Stimulated activated naive CD4-positive, alpha-beta T cell (primary cell): ENCODE measurements at regions not wholly inside any gene's neighbourhood (a gene's known extent, or its start where the extent isn't known, plus 50 kb on each side); places are given as distances from the start of the nearest gene placed in this dataset.

Experiments
- DNase-seq, 6 experiments: peaks; one replicate each; lab custom pipeline; 2025; lab: John Stamatoyannopoulos, UW

- no peak for DNase-seq
Observed at GRCh38 chr5:2032432-2032831, 149.7 kb upstream of the IRX4 start.

- DNase-seq = no peak
Observed at GRCh38 chr5:2031581-2031980, 148.9 kb upstream of the IRX4 start.

- DNase-seq = no peak
Observed at GRCh38 chr5:2030131-2030530, 147.4 kb upstream of the IRX4 start.

GRCh38 chr5:2029206-2029605 is 146.5 kb upstream of the IRX4 start:
- no peak for DNase-seq

DNA sequence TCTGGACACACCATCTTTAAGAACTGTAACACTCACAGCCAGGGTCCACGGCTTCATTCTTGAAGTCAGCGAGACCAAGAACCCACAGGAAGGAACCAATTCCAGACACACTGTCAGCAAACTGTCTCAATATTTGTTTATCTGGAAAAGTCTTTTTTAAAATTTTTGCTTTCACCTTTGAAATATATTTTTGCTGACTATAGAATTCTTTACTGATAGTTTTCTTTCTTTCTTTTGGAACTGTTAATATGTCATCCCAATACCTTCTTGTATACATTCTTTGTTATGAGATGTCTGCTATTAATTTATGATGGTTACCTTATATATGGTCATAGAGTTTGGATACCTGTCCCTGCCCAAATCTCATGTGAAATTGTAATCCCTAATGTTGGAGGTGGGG is 145.1 kb upstream of the IRX4 start:
- DNase-seq = no peak

GRCh38 chr5:2024986-2025721 is 142.4 kb upstream of the IRX4 start:
- no peak for DNase-seq

GRCh38 chr5:2023196-2023595 is 140.5 kb upstream of the IRX4 start:
- no peak for DNase-seq

DNA sequence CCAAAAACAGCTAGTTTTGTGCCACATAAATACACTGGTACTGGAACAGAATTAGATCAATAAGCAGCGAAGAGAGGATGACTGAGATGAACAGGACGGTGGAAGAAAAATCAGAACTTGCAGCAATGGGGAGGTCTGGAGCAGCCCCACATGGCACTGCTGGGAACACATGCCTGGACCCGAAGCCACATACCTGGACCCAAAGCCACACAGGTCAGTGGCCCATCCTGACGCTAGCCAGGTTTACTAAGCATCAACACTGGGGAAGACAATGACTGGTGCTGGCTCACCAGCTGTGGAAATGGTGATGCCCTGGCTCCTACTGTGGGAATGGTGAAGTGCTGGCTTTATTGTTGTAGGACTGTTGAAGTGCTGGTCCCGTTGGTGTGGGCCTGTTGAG is 139.7 kb upstream of the IRX4 start:
- no peak for DNase-seq

- DNase-seq = no peak
Observed at GRCh38 chr5:2021484-2022176, 138.9 kb upstream of the IRX4 start.

DNA sequence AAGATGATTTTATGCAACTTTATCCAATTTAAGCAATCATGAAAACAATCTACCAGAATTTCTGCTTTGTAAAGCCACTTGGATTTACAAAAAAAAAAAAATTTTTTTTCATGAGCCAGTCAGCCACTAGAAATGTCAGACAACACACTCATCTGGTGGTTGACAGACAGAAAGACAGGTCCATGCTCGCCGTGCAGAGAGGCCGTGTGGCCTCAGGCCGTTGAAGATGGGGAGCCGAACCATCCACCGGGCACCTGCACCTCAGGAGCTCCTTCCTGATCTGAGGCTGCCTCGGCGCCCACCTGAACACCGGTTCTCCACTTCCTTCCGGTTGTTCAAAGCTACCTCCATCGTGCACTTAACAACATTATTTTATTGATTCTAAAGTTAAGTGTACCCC is 138.0 kb upstream of the IRX4 start:
- DNase-seq = no peak

DNA sequence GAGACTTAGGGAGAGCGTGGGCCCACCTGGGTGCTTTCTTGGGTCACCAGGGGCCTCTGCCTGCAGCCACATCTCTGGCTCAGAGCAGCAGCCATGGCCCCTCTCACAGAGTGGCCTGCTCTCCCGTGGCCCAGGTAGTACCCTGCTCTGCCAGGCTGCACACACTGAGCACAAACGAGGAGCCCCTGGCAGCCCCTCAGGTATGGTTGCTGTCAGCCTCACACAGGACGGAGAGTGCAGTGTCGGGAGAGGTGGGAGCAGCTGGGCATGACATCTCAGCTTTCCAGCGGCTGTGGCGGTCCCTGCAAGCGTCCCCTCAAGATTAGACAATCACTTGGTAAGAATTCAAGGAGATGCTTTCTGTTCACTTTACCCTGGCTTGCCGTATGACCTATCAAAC is 137.0 kb upstream of the IRX4 start:
- no peak for DNase-seq

GRCh38 chr5:2018390-2018724 is 135.6 kb upstream of the IRX4 start:
- no peak for DNase-seq

DNA sequence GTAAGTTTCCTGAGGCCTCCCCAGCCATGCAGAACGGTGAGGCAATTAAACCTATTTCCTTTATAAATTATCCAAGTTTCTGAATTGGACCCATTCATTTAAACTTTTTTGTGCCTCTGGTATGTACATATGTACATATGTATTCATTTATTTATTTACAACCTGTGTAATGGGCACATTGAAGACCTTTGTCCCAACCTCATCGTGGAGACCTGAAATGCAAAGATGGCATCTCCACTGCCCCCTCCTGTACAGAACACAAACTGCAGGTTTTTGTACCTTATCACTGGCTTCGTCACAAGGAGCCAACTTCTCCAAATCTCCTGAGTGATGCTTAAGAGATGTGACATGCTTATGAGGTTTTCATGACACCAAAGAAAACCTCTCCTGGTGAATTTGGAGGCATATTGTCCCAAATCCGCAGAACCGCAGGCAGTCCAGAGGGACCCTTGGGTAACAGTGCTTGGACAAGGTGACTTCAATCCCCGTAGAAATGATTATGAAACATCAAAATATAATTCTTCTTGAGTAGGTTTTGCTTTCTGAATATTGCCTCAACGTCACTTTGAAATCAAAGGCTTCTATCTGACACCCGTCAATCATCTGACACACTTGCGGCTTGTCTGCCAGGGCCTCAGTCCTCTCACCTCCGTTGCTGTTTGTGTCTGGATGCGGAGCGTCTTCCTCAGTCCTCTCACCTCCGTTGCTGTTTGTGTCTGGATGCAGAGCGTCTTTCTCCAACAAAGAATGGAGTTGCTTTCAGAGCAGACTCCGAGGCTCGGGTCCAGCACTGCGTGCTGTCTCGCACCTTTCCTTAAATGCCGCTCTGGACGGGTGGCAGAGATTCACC is 135.0 kb upstream of the IRX4 start:
- peak in 2 of 6 experiments; percentile 22 to 23 for DNase-seq

GRCh38 chr5:2015961-2016360 is 133.2 kb upstream of the IRX4 start:
- DNase-seq = no peak

GRCh38 chr5:2015124-2015848 is 132.6 kb upstream of the IRX4 start:
- DNase-seq = no peak

DNA sequence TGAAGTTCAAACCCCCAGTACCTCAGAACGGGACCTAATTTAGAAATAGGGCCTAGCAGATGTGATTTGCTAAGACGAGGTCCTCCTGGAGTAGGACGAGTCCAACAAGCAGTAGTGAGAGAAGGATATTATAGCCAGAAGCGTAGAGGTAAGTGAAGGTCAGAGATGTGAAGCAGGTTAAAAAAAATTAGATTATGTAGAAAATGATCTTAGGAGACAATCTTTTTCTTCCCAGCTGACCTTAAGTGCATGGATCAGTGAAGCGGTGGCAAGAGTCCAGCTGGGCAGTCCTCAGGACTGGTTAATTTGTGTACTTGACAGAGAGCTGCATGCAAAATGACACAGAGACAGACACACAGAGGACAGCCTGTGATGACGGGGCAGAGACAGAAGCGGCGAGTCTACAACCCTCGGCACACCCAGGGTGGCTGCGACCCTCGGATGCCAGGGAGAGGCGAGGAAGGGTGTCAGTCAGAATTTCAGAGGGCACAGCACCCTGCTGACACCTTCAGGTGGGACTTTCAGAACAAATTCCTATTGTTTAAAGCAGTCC is 131.4 kb upstream of the IRX4 start:
- DNase-seq = no peak

GRCh38 chr5:2013301-2014057 is 130.8 kb upstream of the IRX4 start:
- no peak for DNase-seq

DNA sequence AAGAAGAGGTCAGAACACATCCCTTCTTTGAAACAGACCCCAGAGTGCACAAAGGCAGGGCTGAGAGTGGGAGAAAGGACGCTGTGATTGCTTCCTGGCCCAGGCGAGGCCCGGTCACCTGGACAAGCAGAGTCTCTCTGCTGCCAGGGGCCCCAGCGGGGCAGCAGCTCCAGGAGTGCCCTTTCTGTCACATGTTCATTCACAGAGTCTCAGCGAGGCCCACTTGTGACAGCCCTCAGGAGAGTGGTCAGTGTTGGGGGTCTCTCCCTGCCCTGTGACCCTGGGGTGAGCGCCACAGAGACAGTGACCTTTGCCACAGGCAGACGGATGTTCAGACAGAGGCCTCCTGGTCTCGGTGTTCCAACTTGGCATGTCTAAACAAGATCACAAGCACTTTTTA is 130.2 kb upstream of the IRX4 start:
- no peak for DNase-seq

DNA sequence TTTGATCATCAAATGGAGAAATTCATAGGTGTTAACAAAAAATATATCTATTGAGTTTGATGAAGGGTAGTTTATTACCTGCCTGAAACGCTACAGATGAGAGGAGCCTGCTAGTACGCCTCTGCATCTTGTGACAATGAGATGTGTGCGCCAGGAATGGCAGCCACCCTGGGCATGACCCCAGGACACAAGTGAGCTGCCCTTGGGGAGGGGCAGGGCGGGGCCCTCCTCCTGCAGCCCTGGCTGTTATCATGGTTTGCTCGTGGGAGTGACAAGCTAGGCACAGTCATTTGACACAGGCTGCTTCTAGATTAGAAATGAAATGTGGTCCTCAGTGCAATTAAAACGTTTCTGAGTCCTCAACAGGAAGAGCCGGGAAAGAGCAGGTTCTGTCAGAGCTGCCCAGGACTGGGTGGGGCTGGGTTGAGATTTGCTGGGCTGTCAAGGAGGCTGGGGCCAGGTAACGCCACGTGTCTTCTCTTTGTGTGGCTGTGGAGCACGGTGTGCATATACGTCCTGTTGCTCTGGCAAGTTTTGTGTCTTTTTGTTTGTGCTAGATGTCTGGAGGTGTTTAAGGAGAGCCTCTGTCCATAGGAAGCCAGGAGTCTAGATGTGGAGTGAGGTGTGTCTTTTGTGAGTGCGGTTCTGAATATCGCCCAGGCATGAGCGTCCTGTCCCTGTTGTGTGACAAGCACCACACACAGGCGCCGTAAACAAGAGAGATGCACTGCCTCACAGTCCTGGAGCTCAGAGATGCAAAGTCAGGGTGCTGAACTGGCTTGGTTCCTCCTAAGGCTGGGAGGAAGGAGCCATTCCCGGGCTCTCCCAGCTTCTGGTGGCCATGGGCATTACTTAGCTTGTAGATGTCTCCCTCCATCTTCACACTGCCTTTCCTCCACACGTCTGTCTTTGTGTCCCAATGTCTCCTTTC is 129.0 kb upstream of the IRX4 start:
- no peak for DNase-seq

DNA sequence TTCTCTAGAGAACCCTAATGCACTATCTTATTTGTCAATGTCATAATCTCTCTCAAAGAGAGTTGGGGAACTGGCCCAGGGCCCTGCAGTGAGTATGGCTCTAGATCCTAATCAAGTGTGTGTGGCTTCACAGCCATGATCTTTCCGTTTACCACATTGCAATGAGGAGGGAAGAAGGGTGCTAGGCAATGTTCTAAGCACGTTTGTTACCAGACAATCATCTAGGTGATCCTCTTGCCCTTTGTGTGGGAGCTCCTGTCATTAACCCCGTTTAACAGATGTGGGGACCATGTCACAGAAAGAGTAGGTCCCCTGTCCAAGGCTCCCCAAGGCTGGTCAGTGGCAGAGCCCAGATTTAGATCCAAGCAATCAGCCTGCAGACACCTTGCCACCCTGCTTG is 128.2 kb upstream of the IRX4 start:
- DNase-seq = no peak
